AG04450 (cell line): ENCODE measurements at regions not wholly inside any gene's neighbourhood (a gene's known extent, or its start where the extent isn't known, plus 50 kb on each side); places are given as distances from the start of the nearest gene placed in this dataset.
A peak's percentile ranks its signal among the peaks of the same experiment; 100 is the strongest.

ENCODE experiments used
- CTCF ChIA-PET: fragments of 300-600, 350-600 bp; formaldehyde crosslinking; extraction: SDS; loops from one replicate; lab custom pipeline; 2022; ENCODE audit warnings: antibody characterized with exemption, inconsistent platforms; lab: Charles Lee
- POLR2A ChIA-PET: fragments of 350-600 bp; formaldehyde crosslinking; extraction: SDS; loops from one replicate; lab custom pipeline; 2021; ENCODE audit warnings: antibody characterized with exemption, inconsistent platforms; lab: Yijun Ruan, JAX
- DNase-seq: peaks from one replicate; pipeline ENCODE4 v3.0.0-alpha.2; 2011; ENCODE audit warnings: low read depth, low spot score
- H3K27ac ChIP-seq: one replicate; pipeline ENCODE4 v1.5.1; 2012; ENCODE audit warnings: low read depth, low read length, control low read depth
- H3K27me3 ChIP-seq: one replicate; pipeline ENCODE4 v1.6.0; 2012; ENCODE audit warnings: low read length; ENCODE audit not compliant: control insufficient read depth, insufficient read depth
- H3K4me3 ChIP-seq: 2 replicates; pipeline ENCODE4 v1.5.1; 2011; ENCODE audit warnings: mild to moderate bottlenecking, low read depth, low read length, control low read depth
- H3K9me3 ChIP-seq: 2 replicates; pipeline ENCODE4 v1.5.1; 2012; ENCODE audit warnings: low read length; ENCODE audit not compliant: control insufficient read depth, insufficient read depth
- TF ChIP-seq, protein P1 (sequence below): IDR thresholded peaks from 2 replicates; pipeline ENCODE4 v1.5.1; 2011; ENCODE audit warnings: low read depth, low read length, control low read depth, inconsistent platforms

GRCh38 chr5:101932599-101932998 is 363.5 kb downstream of the SLCO4C1 start:
- H3K27ac ChIP-seq = no peak overlapping the region
- TF ChIP-seq, protein P1, sequence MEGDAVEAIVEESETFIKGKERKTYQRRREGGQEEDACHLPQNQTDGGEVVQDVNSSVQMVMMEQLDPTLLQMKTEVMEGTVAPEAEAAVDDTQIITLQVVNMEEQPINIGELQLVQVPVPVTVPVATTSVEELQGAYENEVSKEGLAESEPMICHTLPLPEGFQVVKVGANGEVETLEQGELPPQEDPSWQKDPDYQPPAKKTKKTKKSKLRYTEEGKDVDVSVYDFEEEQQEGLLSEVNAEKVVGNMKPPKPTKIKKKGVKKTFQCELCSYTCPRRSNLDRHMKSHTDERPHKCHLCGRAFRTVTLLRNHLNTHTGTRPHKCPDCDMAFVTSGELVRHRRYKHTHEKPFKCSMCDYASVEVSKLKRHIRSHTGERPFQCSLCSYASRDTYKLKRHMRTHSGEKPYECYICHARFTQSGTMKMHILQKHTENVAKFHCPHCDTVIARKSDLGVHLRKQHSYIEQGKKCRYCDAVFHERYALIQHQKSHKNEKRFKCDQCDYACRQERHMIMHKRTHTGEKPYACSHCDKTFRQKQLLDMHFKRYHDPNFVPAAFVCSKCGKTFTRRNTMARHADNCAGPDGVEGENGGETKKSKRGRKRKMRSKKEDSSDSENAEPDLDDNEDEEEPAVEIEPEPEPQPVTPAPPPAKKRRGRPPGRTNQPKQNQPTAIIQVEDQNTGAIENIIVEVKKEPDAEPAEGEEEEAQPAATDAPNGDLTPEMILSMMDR = no peak
- no peaks in the 10 kb centered on the region for H3K9me3 ChIP-seq
- POLR2A ChIA-PET = no interaction called here
- H3K4me3 ChIP-seq = no peak overlapping the region
- CTCF ChIA-PET = no interaction called here
- DNase-seq = no peak
- H3K27me3 ChIP-seq = no peaks in the 10 kb centered on the region

DNA sequence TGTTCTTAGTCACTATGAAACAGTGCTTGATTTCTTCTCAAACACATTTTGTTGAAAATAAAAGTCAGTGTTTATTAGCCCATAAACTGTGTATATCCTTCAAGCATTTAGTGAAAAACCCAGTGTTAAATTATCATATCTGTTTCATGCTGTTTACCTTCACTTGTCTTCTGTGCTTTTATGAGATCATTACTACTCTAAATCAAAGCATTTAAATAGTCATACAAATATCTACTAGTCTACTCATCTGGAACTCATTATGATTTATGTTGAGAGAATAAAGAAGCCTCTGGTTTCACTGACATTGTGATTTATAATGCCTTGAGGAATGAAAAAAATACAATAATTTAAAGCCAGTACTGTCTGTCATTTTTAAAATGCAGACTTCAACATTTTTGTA is 366.5 kb downstream of the SLCO4C1 start:
- H3K27me3 ChIP-seq = no peaks in the 10 kb centered on the region
- no peak for DNase-seq
- TF ChIP-seq, protein P1 = no peak
- CTCF ChIA-PET = no interaction called here
- H3K27ac ChIP-seq = no peak overlapping the region
- POLR2A ChIA-PET = no interaction called here
- no peak overlapping the region for H3K4me3 ChIP-seq
- no peaks in the 10 kb centered on the region for H3K9me3 ChIP-seq

DNA sequence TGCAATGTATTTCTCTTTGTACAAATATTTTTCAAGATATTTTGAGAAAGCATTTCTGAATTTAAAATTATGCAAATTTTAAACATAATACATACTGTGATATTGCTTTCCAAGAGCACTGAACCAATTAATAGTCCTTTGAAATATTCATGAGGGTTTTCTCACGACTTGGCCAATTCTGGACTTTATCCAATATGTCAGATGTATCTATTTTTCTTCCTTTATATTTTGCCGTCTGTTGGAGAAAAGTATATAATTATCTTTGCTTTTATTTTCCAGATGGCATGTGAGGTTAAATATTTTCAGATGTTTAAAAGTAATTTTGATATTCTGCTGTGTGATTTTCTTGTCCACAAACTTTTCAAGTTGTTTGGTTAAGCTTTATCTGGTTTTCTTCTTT is 378.9 kb downstream of the SLCO4C1 start:
- Histone ChIP-seq H3K27ac (no peak overlapping the region), H3K9me3 (no peaks in the 10 kb centered on the region), H3K27me3 (no peaks in the 10 kb centered on the region), H3K4me3 (no peak overlapping the region)
- no peak for DNase-seq
- ChIA-PET POLR2A (no interaction called here), CTCF (no interaction called here)
- TF ChIP-seq, protein P1 = no peak

GRCh38 chr5:101915554-101915953 is 380.5 kb downstream of the SLCO4C1 start:
- Histone ChIP-seq H3K4me3 (no peak overlapping the region), H3K9me3 (no peaks in the 10 kb centered on the region), H3K27me3 (no peaks in the 10 kb centered on the region), H3K27ac (no peak overlapping the region)
- peak; percentile 6 for DNase-seq
- ChIA-PET CTCF (no interaction called here), POLR2A (no interaction called here)
- TF ChIP-seq, protein P1 = no peak

- TF ChIP-seq, protein P1 = no peak
- Histone ChIP-seq H3K9me3 (no peaks in the 10 kb centered on the region), H3K27ac (no peak overlapping the region), H3K27me3 (no peaks in the 10 kb centered on the region), H3K4me3 (no peak overlapping the region)
- no peak for DNase-seq
- ChIA-PET CTCF (no interaction called here), POLR2A (no interaction called here)
Measured at GRCh38 chr5:101904736-101905135, 391.3 kb downstream of the SLCO4C1 start.
